GM13977 (cell line): ENCODE measurements at regions not wholly inside any gene's neighbourhood (a gene's known extent, or its start where the extent isn't known, plus 50 kb on each side); places are given as distances from the start of the nearest gene placed in this dataset.

ENCODE experiments used
- DNase-seq: peaks from one replicate; pipeline ENCODE4 v3.0.0; 2012; ENCODE audit warnings: low spot score
- CTCF ChIP-seq: IDR thresholded peaks from 2 replicates; pipeline ENCODE4 v1.5.1; 2012; ENCODE audit warnings: mild to moderate bottlenecking, control low read depth; ENCODE audit not compliant: insufficient read depth; ENCODE audit errors: extremely low read depth, missing control alignments
- in situ Hi-C: fragments of 300-500 bp; cut with MboI; formaldehyde crosslinking; loops from one replicate; pipeline ENCODE4 v1.12.0; 2022; ENCODE audit warnings: low sequenced_read_pairs, low pct_unique_long_range_greater_than_20kb, mixed read lengths, inconsistent platforms; ENCODE audit not compliant: unreplicated experiment

- in situ Hi-C loops, result no loop called here
- DNase-seq, result no peak
Measured at GRCh38 chr1:209316929-209317328, 266.6 kb upstream of the CAMK1G start.

GRCh38 chr1:209318181-209319056, 265.1 kb upstream of the CAMK1G start:
- no peak for DNase-seq
- in situ Hi-C loops, result no loop called here

More at GRCh38 chr1:209316929-209317328, 266.6 kb upstream of the CAMK1G start:
- TF ChIP-seq CTCF, result no peak

GRCh38 chr1:209319057-209319432, 264.5 kb upstream of the CAMK1G start:
- TF ChIP-seq CTCF, result no peak
- no peak for DNase-seq
- in situ Hi-C loops, result no loop called here

More at GRCh38 chr1:209318181-209319056, 265.1 kb upstream of the CAMK1G start:
- no peak for TF ChIP-seq CTCF

- in situ Hi-C loops, result no loop called here
- no peak for TF ChIP-seq CTCF
- DNase-seq, result no peak
Measured at GRCh38 chr1:209319549-209319948, 264.0 kb upstream of the CAMK1G start.

GRCh38 chr1:209323743-209324142, 259.8 kb upstream of the CAMK1G start:
- TF ChIP-seq CTCF, result no peak
- in situ Hi-C loops, result no loop called here
- DNase-seq, result no peak

GRCh38 chr1:209324901-209325871, 258.3 kb upstream of the CAMK1G start:
- in situ Hi-C loops, result no loop called here
- DNase-seq, result no peak
- TF ChIP-seq CTCF, result no peak
